ENCODE measurements at regions not wholly inside any gene's neighbourhood (a gene's known extent, or its start where the extent isn't known, plus 50 kb on each side); places are given as distances from the start of the nearest gene placed in this dataset.

DNA sequence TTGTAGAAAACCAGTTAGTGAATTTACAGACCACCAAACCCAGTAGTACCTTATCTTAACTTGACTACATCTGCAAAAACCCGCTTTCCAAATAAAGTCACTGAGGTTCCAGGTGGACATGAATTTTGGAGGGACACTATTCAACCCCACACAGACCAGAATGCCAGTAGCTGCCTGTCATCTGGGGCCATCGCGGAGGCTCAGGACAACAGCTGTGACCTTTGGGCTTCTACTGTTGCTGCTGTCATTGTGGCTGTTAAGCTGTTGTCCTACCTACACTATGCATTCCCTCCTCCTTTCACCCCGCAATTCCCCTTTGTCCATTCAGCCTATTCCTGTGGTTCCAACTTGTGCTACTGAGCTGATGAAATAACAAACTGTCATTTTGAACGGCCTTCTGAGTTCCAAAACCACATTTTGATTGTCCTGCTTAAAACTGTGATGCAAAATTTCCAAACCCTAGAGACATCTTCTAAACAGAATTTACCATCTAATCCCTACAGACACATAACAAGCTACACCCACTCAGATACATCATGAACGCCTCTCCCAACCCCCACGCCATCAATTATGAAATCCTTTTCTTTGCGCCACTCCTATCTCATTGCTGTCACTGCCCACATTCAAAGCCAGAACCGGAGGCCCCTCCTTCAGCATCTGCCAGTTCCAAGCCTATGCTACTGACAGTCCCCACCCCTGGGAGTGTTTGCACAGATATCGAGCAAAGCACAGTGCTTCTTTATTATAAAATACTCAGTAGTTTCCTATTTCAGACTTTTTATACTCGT is 125.0 kb downstream of the C6orf118 start:
- H3K36me3 Mint-ChIP-seq (ENCODE audit: low read depth) = no peaks in the 10 kb centered on the region
- peaks cover 7% of the 10 kb centered on the region for H3K4me1 Mint-ChIP-seq (ENCODE audit: low read depth)
- no peak overlapping the region for H3K4me3 Mint-ChIP-seq (ENCODE audit: unreplicated experiment)
- TF ChIP-seq, protein P1, sequence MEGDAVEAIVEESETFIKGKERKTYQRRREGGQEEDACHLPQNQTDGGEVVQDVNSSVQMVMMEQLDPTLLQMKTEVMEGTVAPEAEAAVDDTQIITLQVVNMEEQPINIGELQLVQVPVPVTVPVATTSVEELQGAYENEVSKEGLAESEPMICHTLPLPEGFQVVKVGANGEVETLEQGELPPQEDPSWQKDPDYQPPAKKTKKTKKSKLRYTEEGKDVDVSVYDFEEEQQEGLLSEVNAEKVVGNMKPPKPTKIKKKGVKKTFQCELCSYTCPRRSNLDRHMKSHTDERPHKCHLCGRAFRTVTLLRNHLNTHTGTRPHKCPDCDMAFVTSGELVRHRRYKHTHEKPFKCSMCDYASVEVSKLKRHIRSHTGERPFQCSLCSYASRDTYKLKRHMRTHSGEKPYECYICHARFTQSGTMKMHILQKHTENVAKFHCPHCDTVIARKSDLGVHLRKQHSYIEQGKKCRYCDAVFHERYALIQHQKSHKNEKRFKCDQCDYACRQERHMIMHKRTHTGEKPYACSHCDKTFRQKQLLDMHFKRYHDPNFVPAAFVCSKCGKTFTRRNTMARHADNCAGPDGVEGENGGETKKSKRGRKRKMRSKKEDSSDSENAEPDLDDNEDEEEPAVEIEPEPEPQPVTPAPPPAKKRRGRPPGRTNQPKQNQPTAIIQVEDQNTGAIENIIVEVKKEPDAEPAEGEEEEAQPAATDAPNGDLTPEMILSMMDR (IDR thresholded peaks at IDR 0.05) = no peak
- no peaks in the 10 kb centered on the region for H3K27me3 Mint-ChIP-seq (ENCODE audit: low read depth)
- no peak for DNase-seq (ENCODE audit: low spot score)
- H3K27ac Mint-ChIP-seq (ENCODE audit: unreplicated experiment) = no peak overlapping the region
- peaks cover 2% of the 10 kb centered on the region for H3K9me3 Mint-ChIP-seq (ENCODE audit: low read depth)

DNA sequence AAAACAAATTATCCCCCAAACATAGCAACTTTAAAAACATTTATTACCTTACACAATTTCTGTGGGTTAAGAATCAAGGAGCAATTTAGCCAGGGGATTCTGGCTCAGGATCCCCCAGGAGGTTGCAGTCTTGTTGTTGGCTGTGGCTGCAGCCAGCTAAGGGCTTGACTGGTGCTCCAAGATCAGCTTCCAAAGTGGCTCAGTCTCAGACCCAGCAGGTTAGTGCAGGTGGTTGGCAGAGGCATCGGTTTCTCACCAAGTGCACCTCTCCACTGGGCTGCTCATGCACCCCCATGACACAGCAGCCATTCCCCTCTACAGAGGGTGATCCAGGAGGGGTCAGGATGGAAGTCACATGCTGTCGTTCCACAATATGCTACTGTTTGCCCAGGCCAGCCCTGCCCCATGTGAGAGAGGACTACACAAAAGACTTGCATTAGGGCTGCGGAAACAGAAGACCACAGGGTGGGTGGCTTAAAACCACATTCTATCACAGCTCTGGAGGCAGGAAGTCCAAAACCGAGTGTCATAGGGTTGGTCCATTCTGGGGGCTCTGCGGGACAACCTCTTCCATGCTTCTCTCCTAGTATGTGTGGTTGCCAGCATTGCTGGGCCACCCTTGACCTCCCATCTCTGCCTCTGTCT is 125.8 kb downstream of the C6orf118 start:
- TF ChIP-seq, protein P1 (IDR thresholded peaks at IDR 0.05) = no peak
- Mint-ChIP-seq H3K27ac (ENCODE audit: unreplicated experiment) (no peak overlapping the region), H3K4me3 (ENCODE audit: unreplicated experiment) (no peak overlapping the region), H3K27me3 (ENCODE audit: low read depth) (no peaks in the 10 kb centered on the region), H3K9me3 (ENCODE audit: low read depth) (peaks cover 2% of the 10 kb centered on the region), H3K36me3 (ENCODE audit: low read depth) (no peaks in the 10 kb centered on the region), H3K4me1 (ENCODE audit: low read depth) (peaks cover 7% of the 10 kb centered on the region)
- DNase-seq (ENCODE audit: low spot score) = no peak

DNA sequence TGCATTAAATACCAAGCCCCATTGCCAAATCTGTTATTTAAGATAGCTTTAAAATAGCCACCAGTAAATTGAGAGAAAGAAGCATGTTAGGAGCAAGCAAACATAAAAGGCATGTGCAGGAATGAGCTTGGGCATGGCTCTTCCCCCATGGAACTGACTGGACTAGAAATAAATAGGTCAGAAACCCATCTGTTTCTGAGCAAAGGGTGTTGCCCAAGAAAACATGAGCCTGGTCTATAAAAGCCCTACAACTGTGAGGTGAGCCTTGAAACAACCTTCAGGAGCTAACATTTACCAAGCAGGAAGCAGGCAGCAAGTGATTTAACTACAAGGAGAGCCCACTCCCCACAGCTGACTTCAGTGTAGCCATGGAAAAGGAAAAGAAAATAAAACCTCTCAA is 126.3 kb downstream of the C6orf118 start:
- Mint-ChIP-seq H3K4me3 (ENCODE audit: unreplicated experiment) (no peak overlapping the region), H3K9me3 (ENCODE audit: low read depth) (peaks cover 2% of the 10 kb centered on the region)

DNA sequence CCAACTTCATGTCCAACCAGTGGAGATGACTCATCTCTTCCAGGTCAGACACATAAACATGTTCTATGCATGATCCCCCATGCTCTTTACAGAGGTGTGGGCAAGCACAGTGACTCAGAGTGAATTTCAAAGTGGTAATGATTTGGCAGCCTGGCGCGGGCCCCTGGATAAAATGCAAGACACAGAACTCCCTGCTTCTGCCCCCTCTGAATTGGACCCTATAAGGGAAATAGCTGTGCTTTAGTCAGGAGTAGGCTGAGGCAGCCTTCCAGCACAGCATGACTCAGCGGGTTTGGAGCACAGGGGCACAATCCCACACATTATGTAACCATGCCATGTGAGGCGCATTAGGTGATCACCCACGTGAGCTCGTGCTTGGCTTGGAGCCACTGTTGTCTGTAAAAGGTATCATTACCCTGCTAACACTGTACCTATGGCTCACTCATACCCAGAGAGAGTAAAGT is 127.4 kb downstream of the C6orf118 start:
- Mint-ChIP-seq H3K36me3 (ENCODE audit: low read depth) (no peaks in the 10 kb centered on the region), H3K4me3 (ENCODE audit: unreplicated experiment) (no peak overlapping the region), H3K27me3 (ENCODE audit: low read depth) (no peaks in the 10 kb centered on the region), H3K4me1 (ENCODE audit: low read depth) (peaks cover 11% of the 10 kb centered on the region), H3K9me3 (ENCODE audit: low read depth) (peaks cover 2% of the 10 kb centered on the region), H3K27ac (ENCODE audit: unreplicated experiment) (peak overlapping the region; percentile 49)
- TF ChIP-seq, protein P1 (IDR thresholded peaks at IDR 0.05) = no peak
- no peak for DNase-seq (ENCODE audit: low spot score)

More for the DNA sequence above, 126.3 kb downstream of the C6orf118 start:
- no peak for DNase-seq (ENCODE audit: low spot score)
- H3K27ac Mint-ChIP-seq (ENCODE audit: unreplicated experiment) = no peak overlapping the region
- no peaks in the 10 kb centered on the region for H3K36me3 Mint-ChIP-seq (ENCODE audit: low read depth)
- no peaks in the 10 kb centered on the region for H3K27me3 Mint-ChIP-seq (ENCODE audit: low read depth)
- TF ChIP-seq, protein P1 (IDR thresholded peaks at IDR 0.05) = no peak
- H3K4me1 Mint-ChIP-seq (ENCODE audit: low read depth) = peaks cover 8% of the 10 kb centered on the region

DNA sequence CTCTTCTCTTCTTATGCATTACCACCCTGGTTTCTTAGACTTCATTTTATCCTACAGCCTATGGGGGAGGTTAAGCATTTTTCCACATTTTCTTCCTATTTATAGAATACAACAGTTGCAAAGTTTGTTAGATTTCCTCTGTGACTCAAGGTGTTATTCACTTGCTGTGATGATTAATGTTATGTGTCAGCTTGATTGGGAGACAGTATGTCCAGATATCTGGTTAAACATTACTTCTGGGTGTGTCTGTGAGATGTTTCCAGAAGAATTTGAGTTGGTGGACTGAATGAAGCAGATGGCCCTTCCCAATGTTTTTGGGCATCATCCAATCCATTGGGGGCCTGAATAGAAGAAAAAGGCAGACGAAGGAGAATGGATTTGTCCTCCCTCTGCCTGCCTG is 131.3 kb downstream of the C6orf118 start:
- Mint-ChIP-seq H3K27me3 (ENCODE audit: low read depth) (no peaks in the 10 kb centered on the region), H3K4me3 (ENCODE audit: unreplicated experiment) (no peak overlapping the region), H3K27ac (ENCODE audit: unreplicated experiment) (no peak overlapping the region), H3K4me1 (ENCODE audit: low read depth) (peaks cover 11% of the 10 kb centered on the region), H3K9me3 (ENCODE audit: low read depth) (peaks cover 22% of the 10 kb centered on the region), H3K36me3 (ENCODE audit: low read depth) (peaks cover 4% of the 10 kb centered on the region)
- TF ChIP-seq, protein P1 (IDR thresholded peaks at IDR 0.05) = no peak
- DNase-seq (ENCODE audit: low spot score) = no peak
